HCT116 (cell line): ENCODE measurements at regions not wholly inside any gene's neighbourhood (a gene's known extent, or its start where the extent isn't known, plus 50 kb on each side); places are given as distances from the start of the nearest gene placed in this dataset.

ENCODE experiments used
- ATAC-seq: fragments of 200-7000 bp; cut with Tn5 transposase; 2 replicates; pipeline ENCODE4 v1.9.1; 2020; ENCODE audit warnings: mild to moderate bottlenecking, moderate library complexity
- BruUV-seq: library from RNA; stranded (reverse); fragments of 400-500 nt; replicated peaks from 2 replicates; lab custom pipeline; 2021; lab: Mats Ljungman, UMichigan
- CTCF ChIA-PET: fragments of 300-600 bp; sonication (Branson Sonifier 250); formaldehyde crosslinking; loops from one replicate; lab custom pipeline; 2021; ENCODE audit warnings: antibody characterized with exemption; lab: Charles Lee
- POLR2A ChIA-PET: fragments of 300-600, 350-600 bp; sonication (Branson Sonifier 250); formaldehyde crosslinking; loops from one replicate; lab custom pipeline; 2021; ENCODE audit warnings: antibody characterized with exemption; lab: Charles Lee
- RAD21 ChIA-PET, 2 experiments: fragments of 300-600 bp; sonication (Branson Sonifier 250); formaldehyde crosslinking; loops; one replicate each; lab custom pipeline; 2023; ENCODE audit warnings: low total read pairs in 2 of 2; ENCODE audit not compliant: uncharacterized antibody in 2 of 2, unreplicated experiment in 2 of 2, low non-redundant PET in 1 of 2; lab: Charles Lee
- DNase-seq: peaks from one replicate; pipeline ENCODE4 v3.0.0-alpha.2; 2010; ENCODE audit warnings: low read depth, low spot score
- H2AFZ ChIP-seq: fragments of 200-600 bp; shearing (Covaris generic), sonication (generic); 2 replicates; pipeline ENCODE4 v1.6.1; 2017; ENCODE audit warnings: low read depth, mixed run types, mixed read lengths, antibody characterized with exemption, low read length; ENCODE audit not compliant: poor library complexity, severe bottlenecking
- H3K27ac ChIP-seq: 2 replicates; pipeline ENCODE4 v1.5.1; 2012; ENCODE audit warnings: low read depth, low read length
- H3K27me3 ChIP-seq: fragments of 200-600 bp; sonication (generic); 2 replicates; pipeline ENCODE4 v1.6.1; 2016; ENCODE audit warnings: mixed run types, low read length, mixed read lengths; ENCODE audit not compliant: insufficient read depth
- H3K36me3 ChIP-seq, 2 experiments: fragments of 200-500 bp in 1 of 2; fragments of 200-600 bp in 1 of 2; sonication (Bioruptor generic) in 1 of 2; sonication (generic) in 1 of 2; 2 replicates each; pipeline versions ENCODE4 v1.5.1 to v1.6.1; 2014 to 2016; ENCODE audit warnings: low read length in 2 of 2, inconsistent platforms in 1 of 2, mixed read lengths in 1 of 2, mixed run types in 1 of 2; ENCODE audit not compliant: insufficient read depth in 2 of 2, control insufficient read depth in 1 of 2
- H3K4me1 ChIP-seq, 2 experiments: fragments of 200-600 bp in 1 of 2; sonication (generic) in 1 of 2; 2 replicates each; pipeline versions ENCODE4 v1.5.1 to v1.6.1; 2012 to 2017; ENCODE audit warnings: low read length in 2 of 2, inconsistent platforms in 1 of 2, mild to moderate bottlenecking in 1 of 2, mixed read lengths in 1 of 2, mixed run types in 1 of 2, moderate library complexity in 1 of 2; ENCODE audit not compliant: insufficient read depth in 2 of 2, control insufficient read depth in 1 of 2
- H3K4me2 ChIP-seq: fragments of 200-600 bp; sonication (generic); 2 replicates; pipeline ENCODE4 v1.6.1; 2017; ENCODE audit warnings: mixed run types, low read length, mixed read lengths
- H3K4me3 ChIP-seq, 2 experiments: fragments of 200-600 bp in 1 of 2; sonication (generic) in 1 of 2; replicated peaks in 1 of 2; 2 replicates each; pipeline ENCODE4 v1.5.1; 2011 to 2016; ENCODE audit warnings: low read length in 2 of 2, control low read depth in 1 of 2, low read depth in 1 of 2, mild to moderate bottlenecking in 1 of 2, mixed read lengths in 1 of 2, mixed run types in 1 of 2
- H3K79me2 ChIP-seq: fragments of 200-600 bp; sonication (generic); 2 replicates; pipeline ENCODE4 v1.6.1; 2017; ENCODE audit warnings: mild to moderate bottlenecking, mixed run types, low read length, moderate library complexity, mixed read lengths; ENCODE audit not compliant: insufficient read depth
- H3K9ac ChIP-seq: fragments of 200-600 bp; sonication (generic); 2 replicates; pipeline ENCODE4 v1.6.1; 2016; ENCODE audit warnings: low read length, mixed read lengths
- H3K9me2 ChIP-seq: fragments of 200-600 bp; sonication (generic), shearing (Covaris generic); 2 replicates; pipeline ENCODE4 v1.6.1; 2017; ENCODE audit warnings: mixed run types, mild to moderate bottlenecking, moderate library complexity; ENCODE audit not compliant: insufficient read depth
- H3K9me3 ChIP-seq, 2 experiments: fragments of 200-500 bp in 1 of 2; fragments of 200-600 bp in 1 of 2; sonication (Bioruptor generic) in 1 of 2; sonication (generic) in 1 of 2; 2 replicates each; pipeline ENCODE4 v1.6.1; 2014 to 2017; ENCODE audit warnings: low read length in 2 of 2, mixed read lengths in 2 of 2, inconsistent platforms in 1 of 2, low read depth in 1 of 2, mild to moderate bottlenecking in 1 of 2, mixed run types in 1 of 2, moderate library complexity in 1 of 2; ENCODE audit not compliant: control insufficient read depth in 1 of 2, insufficient read depth in 1 of 2
- H4K20me1 ChIP-seq: fragments of 200-600 bp; sonication (generic), shearing (Covaris generic); 2 replicates; pipeline ENCODE4 v1.6.1; 2017; ENCODE audit warnings: mixed run types, mild to moderate bottlenecking, moderate library complexity; ENCODE audit not compliant: insufficient read depth
- CBX3 ChIP-seq: IDR thresholded peaks from 2 replicates; pipeline ENCODE4 v1.6.1; 2012; ENCODE audit warnings: low read depth
- CEBPB ChIP-seq: IDR thresholded peaks from 2 replicates; pipeline ENCODE4 v1.6.1; 2012; ENCODE audit warnings: low read depth
- CTCF ChIP-seq, 3 experiments: fragments of 200-600 bp in 1 of 3; sonication (generic) in 1 of 3; IDR thresholded peaks in 2 of 3; conservative IDR thresholded peaks in 1 of 3; 2 replicates each; pipeline ENCODE4 v1.5.1; 2012 to 2017; ENCODE audit warnings: low read depth in 2 of 3, low read length in 2 of 3, antibody characterized with exemption in 1 of 3, borderline replicate concordance in 1 of 3, control low read depth in 1 of 3, mild to moderate bottlenecking in 1 of 3, mixed read lengths in 1 of 3, mixed run types in 1 of 3, moderate library complexity in 1 of 3; ENCODE audit not compliant: insufficient read depth in 1 of 3
- EGR1 ChIP-seq: IDR thresholded peaks from 2 replicates; pipeline ENCODE4 v1.6.1; 2012; ENCODE audit warnings: low read depth
- ELF1 ChIP-seq: IDR thresholded peaks from 2 replicates; pipeline ENCODE4 v1.6.1; 2012; ENCODE audit warnings: low read depth, borderline replicate concordance
- EZH2phosphoT487 ChIP-seq: fragments of 200-600 bp; IDR thresholded peaks from 2 replicates; pipeline ENCODE4 v1.6.1; 2018; ENCODE audit warnings: antibody characterized with exemption, borderline replicate concordance
- FOSL1 ChIP-seq: IDR thresholded peaks from 2 replicates; pipeline ENCODE4 v1.6.1; 2012; ENCODE audit warnings: low read depth
- JUND ChIP-seq: IDR thresholded peaks from 2 replicates; pipeline ENCODE4 v1.6.1; 2012
- MAX ChIP-seq: IDR thresholded peaks from 2 replicates; pipeline ENCODE4 v1.6.1; 2012
- POLR2A ChIP-seq: IDR thresholded peaks from 2 replicates; pipeline ENCODE4 v1.7.0; 2011; ENCODE audit warnings: borderline replicate concordance; ENCODE audit not compliant: insufficient read depth, insufficient read length; ENCODE audit errors: extremely low read depth
- POLR2AphosphoS5 ChIP-seq: IDR thresholded peaks from 2 replicates; pipeline ENCODE4 v1.6.1; 2011; ENCODE audit warnings: mild to moderate bottlenecking, low read depth, low read length, moderate library complexity
- RAD21 ChIP-seq: IDR thresholded peaks from 2 replicates; pipeline ENCODE4 v1.6.1; 2012; ENCODE audit warnings: low read depth, mild to moderate bottlenecking
- REST ChIP-seq: IDR thresholded peaks from 2 replicates; pipeline ENCODE4 v1.6.1; 2012; ENCODE audit warnings: low read depth
- SIN3A ChIP-seq: IDR thresholded peaks from 2 replicates; pipeline ENCODE4 v1.6.1; 2012; ENCODE audit warnings: low read depth
- SP1 ChIP-seq: IDR thresholded peaks from 2 replicates; pipeline ENCODE4 v1.6.1; 2012; ENCODE audit warnings: low read depth
- SRF ChIP-seq: IDR thresholded peaks from 2 replicates; pipeline ENCODE4 v1.6.1; 2012; ENCODE audit warnings: low read depth
- YY1 ChIP-seq: IDR thresholded peaks from 2 replicates; pipeline ENCODE4 v1.6.1; 2011; ENCODE audit warnings: low read length, low read depth, moderate library complexity, mild to moderate bottlenecking; ENCODE audit not compliant: insufficient replicate concordance; ENCODE audit errors: extremely low read depth
- ZBTB33 ChIP-seq: IDR thresholded peaks from 2 replicates; pipeline ENCODE4 v1.6.1; 2011; ENCODE audit warnings: mild to moderate bottlenecking, low read length, moderate library complexity; ENCODE audit not compliant: insufficient replicate concordance; ENCODE audit errors: extremely low read depth
- ZFX ChIP-seq: fragments of 450-650 bp; IDR thresholded peaks from 2 replicates; pipeline ENCODE4 v1.6.1; 2017
- ZNF274 ChIP-seq: fragments of 200-500 bp; sonication (Bioruptor generic); IDR thresholded peaks from 2 replicates; pipeline ENCODE4 v1.6.1; 2014; ENCODE audit warnings: mild to moderate bottlenecking, low read depth, low read length, inconsistent platforms
- intact Hi-C: fragments of 100-400 bp; cut with micrococcal nuclease; formaldehyde crosslinking; loops from 2 replicates; pipeline ENCODE4 v1.10.0; 2022

GRCh38 chr5:23583081-23583480 is 75.7 kb downstream of the PRDM9 start:
- BruUV-seq = no TSS peak
- POLR2A ChIA-PET = no interaction called here

More at GRCh38 chr5:23583081-23583480, 75.7 kb downstream of the PRDM9 start:
- H3K9me2 ChIP-seq = no peaks in the 10 kb centered on the region
- H2AFZ ChIP-seq = no peak overlapping the region
- H3K79me2 ChIP-seq = no peaks in the 10 kb centered on the region
- intact Hi-C loops = no loop called here
- H3K27me3 ChIP-seq = no peaks in the 10 kb centered on the region
- H3K4me1 ChIP-seq = no peaks in the 10 kb centered on the region
- H3K4me2 ChIP-seq = no peak overlapping the region
- ATAC-seq (no peak), DNase-seq (no peak)
- no peak overlapping the region for H3K27ac ChIP-seq
- H4K20me1 ChIP-seq = no peaks in the 10 kb centered on the region
- peaks cover 6 to 10% of the 10 kb centered on the region in 2 experiments; a peak in 2 of 4 replicates for H3K9me3 ChIP-seq
- no peaks in the 10 kb centered on the region for H3K36me3 ChIP-seq
- H3K9ac ChIP-seq = no peak overlapping the region
- TF ChIP-seq CBX3 (no peak), MAX (no peak), POLR2AphosphoS5 (no peak), SP1 (no peak), POLR2A (no peak), ZNF274 (no peak), CEBPB (no peak), ELF1 (no peak), SRF (no peak), CTCF (IDR thresholded peaks at IDR 0.05 in 2 of 3, conservative IDR thresholded peaks at IDR 0.05 in 1 of 3; ENCODE audit: borderline replicate concordance in 1 of 3, insufficient read depth in 1 of 3, low read depth in 2 of 3, low read length in 2 of 3) (no peak), ZFX (no peak), ZBTB33 (no peak), SIN3A (no peak), RAD21 (no peak), REST (no peak), EGR1 (no peak), EZH2phosphoT487 (no peak), FOSL1 (no peak), JUND (no peak), YY1 (no peak)
- ChIA-PET CTCF (no interaction called here), RAD21 (no interaction called here)
- H3K4me3 ChIP-seq = no peak overlapping the region
